Activated CD8-positive, alpha-beta memory T cell treated with anti-CD3 and anti-CD28 coated beads for 48 hours (primary cell): ENCODE measurements at regions not wholly inside any gene's neighbourhood (a gene's known extent, or its start where the extent isn't known, plus 50 kb on each side); places are given as distances from the start of the nearest gene placed in this dataset.
A peak's percentile ranks its signal among the peaks of the same experiment; 100 is the strongest.
"Not testable (repeated sequence)": the region's sequence is repeated elsewhere in the genome, so short reads cannot be mapped to it uniquely, and the experiment has no call there.

ENCODE experiments used
- DNase-seq, 3 experiments: peaks; one replicate each; pipeline ENCODE4 v3.0.0-alpha.2; 2020; ENCODE audit warnings: low read depth in 2 of 3, low spot score in 2 of 3

- no peak for DNase-seq
Measured at GRCh38 chr5:42950116-42950455, 90.0 kb downstream of the ANXA2R start.

- peak in 2 of 3 experiments; percentile 26 to 33 for DNase-seq
Measured at GRCh38 chr5:42949348-42950115, 90.6 kb downstream of the ANXA2R start.

GRCh38 chr5:42948961-42949347 lies 91.2 kb downstream of the ANXA2R start:
- DNase-seq = no peak

DNA sequence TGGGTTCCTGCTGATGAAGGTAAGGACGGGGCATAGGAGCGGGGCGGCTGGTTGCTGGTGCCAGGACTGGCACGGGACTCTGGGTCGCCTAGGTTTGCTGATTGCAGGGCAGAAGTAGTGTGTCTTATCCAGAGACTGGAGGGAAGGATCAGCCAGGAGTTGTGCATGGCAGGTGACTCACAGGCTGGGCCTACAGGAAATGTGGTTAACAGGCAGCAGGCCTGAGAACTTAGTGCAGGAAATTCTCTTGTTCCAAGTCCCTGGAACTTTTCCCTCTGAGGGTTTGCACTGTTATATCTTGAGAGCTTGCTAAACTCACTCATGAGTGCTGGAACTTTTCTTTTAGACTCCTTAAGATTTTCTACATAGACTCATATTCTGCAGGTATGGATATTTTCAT lies 95.1 kb downstream of the ANXA2R start:
- no peak for DNase-seq

DNA sequence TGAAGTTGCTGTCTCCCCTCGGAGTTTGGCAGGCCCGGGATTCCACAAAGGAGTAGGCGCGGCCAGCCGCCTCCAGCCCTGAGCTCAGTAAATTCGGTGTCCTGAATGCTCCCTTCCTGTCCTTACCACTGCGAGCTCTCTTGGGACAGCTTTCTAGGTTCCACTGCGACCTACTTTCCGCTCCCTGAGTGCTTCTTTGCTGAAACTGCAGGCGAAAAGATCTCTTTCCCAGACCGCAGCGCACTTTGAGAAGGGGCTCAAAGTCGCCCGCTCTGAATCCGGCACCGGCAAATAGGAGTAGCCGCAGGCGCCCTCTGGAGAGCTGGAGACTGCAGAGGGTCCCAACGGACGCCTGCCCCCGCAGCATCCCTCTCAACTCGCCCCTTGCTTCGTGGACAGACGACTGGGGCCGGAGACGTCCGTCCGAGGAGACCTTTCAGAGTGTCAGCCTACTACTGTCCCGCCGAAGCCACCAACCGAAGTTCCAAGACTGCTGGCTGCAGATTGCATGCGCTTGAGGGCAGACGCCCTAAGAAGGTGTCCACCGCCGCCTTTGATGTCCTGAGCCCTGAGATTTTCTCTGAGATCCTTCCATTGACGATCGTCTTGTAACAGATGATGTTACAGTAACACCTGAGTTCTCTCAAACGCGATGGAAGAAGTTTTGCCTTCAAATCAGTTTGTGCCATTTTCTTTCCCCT lies 96.0 kb downstream of the ANXA2R start:
- DNase-seq = no peak

DNA sequence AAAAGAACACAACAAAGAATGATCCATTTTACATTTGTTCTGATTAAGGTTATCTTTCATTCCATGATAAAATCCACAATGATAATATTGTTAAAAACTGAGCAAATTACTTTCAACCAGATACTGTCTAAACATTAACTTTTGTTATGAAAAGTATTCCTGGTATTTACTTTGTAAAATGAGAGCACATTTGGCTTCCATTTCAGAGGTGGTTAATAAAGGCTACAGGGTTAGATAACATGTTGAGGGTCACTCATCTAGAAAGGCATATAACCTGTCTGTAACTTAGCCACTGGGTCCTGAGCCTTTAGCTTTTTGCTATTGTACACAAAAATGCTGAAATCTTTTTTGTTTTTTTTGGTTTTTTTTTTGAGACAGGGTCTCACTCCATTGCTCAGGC lies 99.3 kb downstream of the ANXA2R start:
- no peak for DNase-seq

DNA sequence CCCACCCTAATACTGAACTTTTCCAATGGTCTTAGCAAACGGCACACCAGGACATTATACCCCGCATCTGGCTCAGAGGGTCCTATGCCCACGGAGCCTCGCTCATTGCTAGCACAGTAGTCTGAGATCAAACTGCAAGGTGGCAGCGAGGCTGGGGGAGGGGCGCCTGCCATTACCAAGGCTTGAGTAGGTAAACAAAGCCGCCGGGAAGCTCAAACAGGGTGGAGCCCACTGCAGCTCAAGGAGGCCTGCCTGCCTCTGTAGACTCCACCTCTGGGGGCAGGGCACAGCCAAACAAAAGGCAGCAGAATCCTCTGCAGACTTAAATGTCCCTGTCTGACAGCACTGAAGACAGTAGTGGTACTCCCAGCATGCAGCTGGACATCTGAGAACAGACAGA lies 108.1 kb downstream of the ANXA2R start:
- not testable (repeated sequence) for DNase-seq

DNA sequence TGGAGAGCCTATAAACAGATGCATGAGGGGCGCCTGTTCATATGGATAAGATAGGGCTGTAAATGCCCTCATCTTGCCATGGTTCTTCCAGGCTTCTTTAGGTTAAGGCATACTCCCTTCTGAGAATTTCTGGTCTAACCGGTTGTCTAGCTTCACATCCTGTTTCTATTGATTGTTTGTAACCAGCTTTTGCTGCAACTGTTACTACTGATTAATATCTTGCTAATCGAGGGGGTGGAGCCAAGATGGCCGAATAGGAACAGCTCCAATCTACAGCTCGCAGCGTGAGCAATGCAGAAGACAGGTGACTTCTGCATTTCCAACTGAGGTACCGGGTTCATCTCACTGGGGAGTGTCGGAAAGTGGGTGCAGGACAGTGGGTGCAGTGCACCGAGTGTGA lies 108.7 kb downstream of the ANXA2R start:
- DNase-seq = not testable (repeated sequence)

DNA sequence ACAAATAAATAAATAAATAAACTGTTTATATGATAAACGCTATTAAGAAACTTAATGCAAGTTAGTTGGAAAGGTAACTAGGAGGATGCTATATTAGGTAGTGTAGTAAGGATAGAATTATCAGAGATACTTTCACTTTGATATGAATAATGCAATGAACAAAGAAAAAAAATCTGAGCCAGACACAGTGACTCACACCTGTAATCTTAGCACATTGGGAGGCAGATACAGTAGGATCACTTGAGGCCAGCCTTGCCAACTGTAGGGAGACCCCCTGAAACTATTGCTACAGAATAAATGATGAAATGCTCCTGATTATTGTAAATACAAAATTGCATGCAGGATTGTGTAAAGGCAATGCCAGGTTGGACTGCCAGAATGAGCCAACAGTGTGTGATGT lies 109.2 kb downstream of the ANXA2R start:
- no peak for DNase-seq

- no peak for DNase-seq
Measured at GRCh38 chr5:42929871-42930270, 110.2 kb downstream of the ANXA2R start.

DNA sequence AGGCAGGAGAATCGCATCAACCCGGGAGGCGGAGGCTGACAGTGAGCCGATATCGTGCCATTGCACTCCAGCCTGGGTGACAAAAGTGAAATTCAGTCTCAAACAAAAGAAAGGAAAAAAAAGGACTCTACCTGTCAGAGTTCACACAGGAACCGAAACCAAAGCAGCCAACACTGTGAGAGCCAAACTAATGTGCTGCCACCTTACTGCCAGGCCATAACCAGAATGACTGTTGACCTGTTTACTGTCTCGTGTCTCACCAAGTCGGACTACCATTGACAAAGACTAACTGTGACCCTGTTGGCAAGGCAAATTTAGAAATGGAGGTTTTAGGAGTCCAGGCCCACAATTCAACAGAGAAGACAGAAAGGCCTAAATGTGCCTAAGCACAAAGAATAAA lies 112.4 kb downstream of the ANXA2R start:
- no peak for DNase-seq

DNA sequence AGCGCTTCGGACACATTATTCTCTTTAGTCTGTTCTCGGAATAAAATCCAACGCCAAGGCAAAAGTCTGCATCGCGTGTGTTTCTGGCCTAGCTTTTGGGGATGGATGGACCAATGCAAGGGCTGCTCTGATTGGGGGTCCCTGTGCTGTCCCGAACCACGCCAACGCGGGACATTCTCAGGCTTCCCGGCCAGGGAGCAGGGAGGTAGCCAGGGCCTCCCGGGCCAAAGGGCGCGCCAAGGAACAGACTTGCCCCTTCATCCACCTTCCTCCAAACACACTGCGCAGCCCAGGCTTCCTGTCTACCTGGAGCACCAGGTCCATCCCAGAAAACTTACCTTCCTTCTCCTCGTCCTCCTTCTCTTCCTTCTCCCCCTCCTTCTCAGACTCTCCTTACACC lies 113.0 kb upstream of the SELENOP start:
- DNase-seq = no peak

- DNase-seq = no peak
Measured at GRCh38 chr5:42924226-42924625, 112.5 kb upstream of the SELENOP start.

DNA sequence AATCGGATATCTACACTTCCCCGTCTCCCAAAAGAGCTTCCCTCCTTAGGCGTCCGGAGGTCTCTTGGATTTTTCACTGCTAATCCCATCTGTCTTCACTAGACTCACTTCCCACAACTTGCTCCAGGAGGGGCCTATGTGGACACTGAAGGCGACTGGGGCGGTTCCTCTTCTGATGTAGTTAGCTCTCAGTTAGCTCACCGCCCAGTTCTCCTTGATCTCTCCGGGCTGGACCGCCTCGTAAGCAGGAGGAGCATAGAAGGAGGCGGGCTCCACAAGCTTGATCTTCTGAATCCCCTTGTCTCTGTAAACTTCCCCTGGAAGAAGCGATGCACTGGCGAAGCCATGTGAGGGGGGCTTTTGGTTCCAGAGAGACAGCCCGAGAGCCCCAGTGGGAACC lies 112.0 kb upstream of the SELENOP start:
- DNase-seq = no peak

- no peak for DNase-seq
Measured at GRCh38 chr5:42919600-42919999, 107.9 kb upstream of the SELENOP start.

GRCh38 chr5:42915306-42915866 lies 103.7 kb upstream of the SELENOP start:
- no peak for DNase-seq

DNA sequence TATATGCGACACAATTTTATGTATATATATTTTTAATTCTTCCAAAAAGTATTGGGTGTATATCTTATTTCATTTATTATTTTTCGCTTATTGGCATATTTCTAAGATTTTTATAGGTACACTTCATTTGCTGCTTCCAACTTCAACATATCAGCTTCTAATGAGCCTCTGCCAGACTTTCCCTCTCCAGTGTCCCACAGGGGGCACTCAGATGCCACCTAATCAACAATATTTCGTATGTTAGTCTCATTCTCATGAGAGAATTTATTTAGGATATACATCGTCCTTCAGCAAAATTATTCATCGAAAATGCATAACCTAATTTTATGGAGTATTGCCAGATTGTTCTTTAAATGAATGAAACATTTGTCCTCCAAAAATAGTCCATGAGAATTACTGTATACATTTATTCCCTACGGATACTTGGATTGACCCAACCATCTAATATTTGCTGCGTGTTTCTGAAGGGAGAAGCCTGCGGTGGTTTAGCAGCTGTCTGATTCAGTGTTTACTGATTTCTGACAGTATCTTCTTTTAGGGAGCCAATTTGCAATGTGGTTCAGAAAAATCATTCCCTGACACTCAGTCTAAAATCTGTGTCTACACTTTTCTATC lies 100.6 kb upstream of the SELENOP start:
- no peak for DNase-seq

DNA sequence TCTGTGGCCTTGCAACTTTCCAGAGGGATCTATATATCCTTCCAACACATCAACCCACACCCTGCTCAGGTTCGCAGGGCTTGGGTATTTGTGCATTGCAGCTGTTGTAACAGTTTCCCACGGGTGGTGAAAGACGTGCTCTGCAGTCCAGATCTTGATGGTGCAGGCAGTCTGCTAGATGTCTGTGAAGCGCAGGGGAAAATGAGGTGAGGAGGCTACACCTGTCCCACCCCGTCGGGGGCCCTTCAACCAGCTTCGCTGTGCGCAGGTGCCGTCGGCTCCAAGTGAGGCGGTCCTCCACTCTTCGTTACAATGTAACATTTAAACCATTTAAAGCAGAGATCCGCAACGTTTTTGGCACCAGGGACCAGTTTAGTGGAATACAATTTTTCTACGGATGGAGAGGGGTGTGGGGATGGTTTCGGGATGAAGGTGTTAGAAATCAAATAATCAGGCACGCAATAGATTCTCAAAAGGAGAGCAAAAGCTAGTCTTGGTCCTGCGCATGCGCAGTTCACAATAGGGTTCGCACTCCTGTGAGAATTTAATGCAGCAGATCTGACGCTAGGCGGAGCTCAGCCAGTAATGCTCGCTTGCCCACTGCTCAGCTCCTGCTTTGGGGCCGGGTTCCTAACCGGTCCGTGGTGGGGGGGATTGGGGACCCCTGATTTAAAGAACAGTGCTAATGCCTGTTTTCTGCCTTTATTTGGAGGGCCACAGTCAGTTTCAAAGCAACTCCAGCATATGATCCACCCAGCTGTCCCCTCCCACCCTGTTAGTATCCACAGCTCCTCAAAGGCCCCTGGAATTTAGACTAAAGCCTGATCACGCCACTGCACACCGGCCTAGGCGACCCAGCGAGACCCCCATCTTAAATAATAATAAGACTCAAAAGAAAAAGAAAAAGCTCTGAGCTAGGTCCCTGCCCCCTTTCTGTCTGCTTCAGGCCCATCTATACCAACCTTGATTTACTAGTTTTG lies 97.1 kb upstream of the SELENOP start:
- DNase-seq = peak; percentile 59 to 73 (median 72)

GRCh38 chr5:42908086-42908485 lies 96.4 kb upstream of the SELENOP start:
- no peak for DNase-seq

DNA sequence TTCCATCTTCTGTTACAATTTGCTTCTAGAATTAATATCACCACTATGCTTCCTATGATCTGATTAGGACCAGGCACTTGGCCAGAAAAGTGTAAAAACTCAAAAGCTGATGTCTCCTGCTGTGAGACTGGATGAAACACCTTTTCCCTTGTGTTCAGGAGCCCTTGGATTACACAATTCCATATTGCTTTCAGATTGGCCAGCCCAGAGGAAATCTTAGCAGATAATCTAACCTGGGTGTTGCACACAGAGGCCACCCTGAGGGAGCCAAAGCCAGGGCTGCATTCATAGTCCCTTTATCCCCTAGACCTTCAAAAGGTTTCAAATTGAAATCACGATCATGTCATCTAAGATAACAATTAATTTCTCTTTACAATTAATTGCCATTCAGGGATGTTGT lies 94.1 kb upstream of the SELENOP start:
- DNase-seq = no peak

- DNase-seq = no peak
Measured at GRCh38 chr5:42900734-42901133, 89.0 kb upstream of the SELENOP start.
